ENCODE measurements at regions not wholly inside any gene's neighbourhood (a gene's known extent, or its start where the extent isn't known, plus 50 kb on each side); places are given as distances from the start of the nearest gene placed in this dataset.

- no peak for DNase-seq (ENCODE audit: extremely low read depth in 1 of 2, low read depth in 1 of 2)
These were observed 232.6 kb downstream of the OPA1 start for GRCh38 chr3:193825617-193826016.

GRCh38 chr3:193826159-193826795 is 233.3 kb downstream of the OPA1 start:
- DNase-seq (ENCODE audit: extremely low read depth in 1 of 2, low read depth in 1 of 2) = no peak

- DNase-seq (ENCODE audit: extremely low read depth in 1 of 2, low read depth in 1 of 2) = no peak
These were observed 234.1 kb downstream of the OPA1 start for GRCh38 chr3:193827040-193827669.

GRCh38 chr3:193827871-193828270 is 234.9 kb downstream of the OPA1 start:
- no peak for DNase-seq (ENCODE audit: extremely low read depth in 1 of 2, low read depth in 1 of 2)

- DNase-seq (ENCODE audit: extremely low read depth in 1 of 2, low read depth in 1 of 2) = no peak
These were observed 235.5 kb downstream of the OPA1 start for GRCh38 chr3:193828477-193828876.

- DNase-seq (ENCODE audit: extremely low read depth in 1 of 2, low read depth in 1 of 2) = no peak
These were observed 236.8 kb downstream of the OPA1 start for GRCh38 chr3:193829781-193830180.

- no peak for DNase-seq (ENCODE audit: extremely low read depth in 1 of 2, low read depth in 1 of 2)
These were observed 237.8 kb downstream of the OPA1 start for GRCh38 chr3:193830791-193831191.

GRCh38 chr3:193831495-193832455 is 238.8 kb downstream of the OPA1 start:
- DNase-seq (ENCODE audit: extremely low read depth in 1 of 2, low read depth in 1 of 2) = no peak

GRCh38 chr3:193832833-193833413 is 239.9 kb downstream of the OPA1 start:
- DNase-seq (ENCODE audit: extremely low read depth in 1 of 2, low read depth in 1 of 2) = no peak

- DNase-seq (ENCODE audit: extremely low read depth in 1 of 2, low read depth in 1 of 2) = no peak
These were observed 240.6 kb downstream of the OPA1 start for GRCh38 chr3:193833592-193833991.

GRCh38 chr3:193835414-193835813 is 242.4 kb downstream of the OPA1 start:
- DNase-seq (ENCODE audit: extremely low read depth in 1 of 2, low read depth in 1 of 2) = no peak

GRCh38 chr3:193836511-193836910 is 243.5 kb downstream of the OPA1 start:
- DNase-seq (ENCODE audit: extremely low read depth in 1 of 2, low read depth in 1 of 2) = no peak

GRCh38 chr3:193836918-193837317 is 243.9 kb downstream of the OPA1 start:
- no peak for DNase-seq (ENCODE audit: extremely low read depth in 1 of 2, low read depth in 1 of 2)

- DNase-seq (ENCODE audit: extremely low read depth in 1 of 2, low read depth in 1 of 2) = no peak
These were observed 244.4 kb downstream of the OPA1 start for GRCh38 chr3:193837347-193837827.

- no peak for DNase-seq (ENCODE audit: extremely low read depth in 1 of 2, low read depth in 1 of 2)
These were observed 247.2 kb downstream of the OPA1 start for GRCh38 chr3:193840111-193840641.

GRCh38 chr3:193841581-193841980 is 248.6 kb downstream of the OPA1 start:
- DNase-seq (ENCODE audit: extremely low read depth in 1 of 2, low read depth in 1 of 2) = no peak

GRCh38 chr3:193842029-193842798 is 249.2 kb downstream of the OPA1 start:
- no peak for DNase-seq (ENCODE audit: extremely low read depth in 1 of 2, low read depth in 1 of 2)

- no peak for DNase-seq (ENCODE audit: extremely low read depth in 1 of 2, low read depth in 1 of 2)
These were observed 249.9 kb downstream of the OPA1 start for GRCh38 chr3:193842832-193843473.

GRCh38 chr3:193843474-193844301 is 250.7 kb downstream of the OPA1 start:
- DNase-seq (ENCODE audit: extremely low read depth in 1 of 2, low read depth in 1 of 2) = no peak
